ENCODE measurements at regions not wholly inside any gene's neighbourhood (a gene's known extent, or its start where the extent isn't known, plus 50 kb on each side); places are given as distances from the start of the nearest gene placed in this dataset.

GRCh38 chr9:93815135-93815534, 140.0 kb downstream of the BARX1 start:
- intact Hi-C loops (cut with micrococcal nuclease; ENCODE audit: unreplicated experiment) (no loop called here), in situ Hi-C loops (cut with MboI) (no loop called here)
- no peaks in the 10 kb centered on the region for H3K79me2 ChIP-seq (ENCODE audit: control insufficient read depth, insufficient read depth, low read length)
- BruUV-seq (replicated peaks), result no TSS peak
- H3K4me1 ChIP-seq (ENCODE audit: control insufficient read depth, insufficient read depth, low read length), result no peaks in the 10 kb centered on the region
- FAIRE-seq (no peak), ATAC-seq (no peak), DNase-seq (ENCODE audit: low read depth, low spot score) (no peak)
- H3K36me3 ChIP-seq (ENCODE audit: control insufficient read depth in 2 of 2, insufficient read depth in 2 of 2, low read length in 1 of 2), result no peaks in the 10 kb centered on the region
- no peak overlapping the region for H2AFZ ChIP-seq (ENCODE audit: control insufficient read depth, low read depth, low read length)
- SMC1A ChIA-PET (ENCODE audit: uncharacterized antibody, unreplicated experiment), result no interaction called here
- no peaks in the 10 kb centered on the region for H4K20me1 ChIP-seq (ENCODE audit: control insufficient read depth, insufficient read depth)
- no peak overlapping the region for H3K27ac ChIP-seq (ENCODE audit: control insufficient read depth, insufficient read depth)
- CTCF ChIA-PET, result no interaction called here
- 44% methylated on average over 4 of the region's 4 CpGs for WGBS (ENCODE audit: insufficient coverage, insufficient replicate concordance, low lambda C conversion rate, missing lambda C conversion rate)
- no peak overlapping the region for H3K4me2 ChIP-seq (ENCODE audit: control insufficient read depth, insufficient read depth)
- H3K4me3 ChIP-seq, result no peak overlapping the region
- H3K9me3 ChIP-seq (replicated peaks; ENCODE audit: control insufficient read depth, insufficient read depth, low read length), result no peaks in the 10 kb centered on the region
- RAD21 ChIA-PET (ENCODE audit: unreplicated experiment), result no interaction called here
- TF ChIP-seq RFX5 (IDR thresholded peaks at IDR 0.05; ENCODE audit: low read depth, low read length), result no peak
- TF ChIP-seq ZNF687 (IDR thresholded peaks at IDR 0.05), result no peak
- TF ChIP-seq E2F4 (IDR thresholded peaks at IDR 0.05; ENCODE audit: low read depth, low read length), result no peak
- no peak for TF ChIP-seq ZSCAN29 (IDR thresholded peaks at IDR 0.05)
- TF ChIP-seq ATF2 (IDR thresholded peaks at IDR 0.05; ENCODE audit: low read length), result no peak
- TF ChIP-seq BHLHE40 (IDR thresholded peaks at IDR 0.05; ENCODE audit: borderline replicate concordance in 1 of 2, low read depth in 2 of 2, low read length in 1 of 2), result no peak
- TF ChIP-seq RAD21 (IDR thresholded peaks at IDR 0.05; ENCODE audit: insufficient read depth, low read depth, low read length), result no peak
- TF ChIP-seq ELK1 (IDR thresholded peaks at IDR 0.05; ENCODE audit: low read depth, low read length), result no peak
- TF ChIP-seq E2F8 (IDR thresholded peaks at IDR 0.05; ENCODE audit: low read depth, partially characterized antibody), result no peak
- POLR2A ChIA-PET, result no interaction called here
- no peak overlapping the region for H3K9ac ChIP-seq (ENCODE audit: control insufficient read depth, insufficient read depth, low read length)
- H3K27me3 ChIP-seq (replicated peaks in 1 of 2; ENCODE audit: control insufficient read depth in 2 of 2, insufficient read depth in 2 of 2, low read length in 1 of 2), result no peaks in the 10 kb centered on the region; a peak in 1 of 4 replicates
